Upper lobe of right lung (tissue), 1 donor: ENCODE measurements at regions not wholly inside any gene's neighbourhood (a gene's known extent, or its start where the extent isn't known, plus 50 kb on each side); places are given as distances from the start of the nearest gene placed in this dataset.

Experiments
- ATAC-seq: fragments of 200-7000 bp; cut with Tn5 transposase; one replicate; pipeline ENCODE4 v1.9.1; 2020; ENCODE audit warnings: mild to moderate bottlenecking, moderate library complexity
- DNase-seq: peaks from one replicate; pipeline ENCODE4 v3.0.0-alpha.2; 2020
- H3K27ac ChIP-seq: fragments of 200-600 bp; one replicate; pipeline ENCODE4 v1.8.0; 2022
- H3K27me3 ChIP-seq: fragments of 200-600 bp; one replicate; pipeline ENCODE4 v1.8.0; 2022; ENCODE audit warnings: mild to moderate bottlenecking
- H3K36me3 ChIP-seq: fragments of 200-600 bp; one replicate; pipeline ENCODE4 v1.8.0; 2022
- H3K4me1 ChIP-seq: fragments of 200-600 bp; one replicate; pipeline ENCODE4 v1.8.0; 2022
- H3K4me3 ChIP-seq: fragments of 200-600 bp; one replicate; pipeline ENCODE4 v1.8.0; 2022; ENCODE audit warnings: mild to moderate bottlenecking
- H3K9me3 ChIP-seq: fragments of 200-600 bp; one replicate; pipeline ENCODE4 v1.8.0; 2022
- intact Hi-C: fragments of 100-400 bp; cut with DNase I; formaldehyde crosslinking; loops from one replicate; pipeline ENCODE4 v1.11.0; 2022
- TF ChIP-seq, protein P1 (sequence below): fragments of 200-600 bp; IDR thresholded peaks from one replicate; pipeline ENCODE4 v1.8.0; 2022; ENCODE audit warnings: antibody characterized with exemption
- donor health status: DM: no; HTN: yes; CAD: no; lungs with severe emphysema.

- no peaks in the 10 kb centered on the region for H3K4me1 ChIP-seq
- H3K4me3 ChIP-seq, result no peak overlapping the region
- DNase-seq, result no peak
- no peaks in the 10 kb centered on the region for H3K9me3 ChIP-seq
- ATAC-seq, result no peak
- TF ChIP-seq, protein P1, sequence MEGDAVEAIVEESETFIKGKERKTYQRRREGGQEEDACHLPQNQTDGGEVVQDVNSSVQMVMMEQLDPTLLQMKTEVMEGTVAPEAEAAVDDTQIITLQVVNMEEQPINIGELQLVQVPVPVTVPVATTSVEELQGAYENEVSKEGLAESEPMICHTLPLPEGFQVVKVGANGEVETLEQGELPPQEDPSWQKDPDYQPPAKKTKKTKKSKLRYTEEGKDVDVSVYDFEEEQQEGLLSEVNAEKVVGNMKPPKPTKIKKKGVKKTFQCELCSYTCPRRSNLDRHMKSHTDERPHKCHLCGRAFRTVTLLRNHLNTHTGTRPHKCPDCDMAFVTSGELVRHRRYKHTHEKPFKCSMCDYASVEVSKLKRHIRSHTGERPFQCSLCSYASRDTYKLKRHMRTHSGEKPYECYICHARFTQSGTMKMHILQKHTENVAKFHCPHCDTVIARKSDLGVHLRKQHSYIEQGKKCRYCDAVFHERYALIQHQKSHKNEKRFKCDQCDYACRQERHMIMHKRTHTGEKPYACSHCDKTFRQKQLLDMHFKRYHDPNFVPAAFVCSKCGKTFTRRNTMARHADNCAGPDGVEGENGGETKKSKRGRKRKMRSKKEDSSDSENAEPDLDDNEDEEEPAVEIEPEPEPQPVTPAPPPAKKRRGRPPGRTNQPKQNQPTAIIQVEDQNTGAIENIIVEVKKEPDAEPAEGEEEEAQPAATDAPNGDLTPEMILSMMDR, result no peak
- H3K27ac ChIP-seq, result no peak overlapping the region
- no peaks in the 10 kb centered on the region for H3K36me3 ChIP-seq
- H3K27me3 ChIP-seq, result no peaks in the 10 kb centered on the region
- intact Hi-C loops, result no loop called here
Observed at GRCh38 chr14:43778570-43778936, 728.5 kb downstream of the FSCB start.

DNA sequence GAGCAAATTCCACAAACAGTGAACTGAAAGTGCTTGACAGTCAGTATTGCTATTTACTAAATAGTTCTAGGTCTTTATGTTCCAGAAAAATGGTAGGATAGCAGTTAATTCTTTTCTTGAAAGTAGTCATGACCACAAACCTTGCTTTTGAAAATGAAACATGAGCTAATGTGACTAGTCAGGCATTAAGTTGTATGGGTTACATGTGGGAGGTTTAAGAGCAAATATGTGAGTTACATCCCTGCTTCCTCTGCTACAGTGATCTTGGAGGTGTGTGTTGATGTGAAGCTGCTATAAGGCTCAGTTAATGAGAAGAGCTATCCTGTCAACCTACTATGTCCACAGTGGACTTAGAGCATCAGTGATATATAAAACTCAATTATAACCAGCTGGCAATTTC lies 741.6 kb downstream of the FSCB start:
- Histone ChIP-seq H3K9me3 (no peaks in the 10 kb centered on the region), H3K36me3 (no peaks in the 10 kb centered on the region), H3K4me1 (no peaks in the 10 kb centered on the region), H3K27ac (no peak overlapping the region), H3K27me3 (no peaks in the 10 kb centered on the region), H3K4me3 (no peak overlapping the region)
- ATAC-seq (no peak), DNase-seq (no peak)
- intact Hi-C loops, result no loop called here
- TF ChIP-seq, protein P1, result no peak

GRCh38 chr14:43764433-43764832 lies 742.6 kb downstream of the FSCB start:
- TF ChIP-seq, protein P1, result no peak
- Histone ChIP-seq H3K9me3 (no peaks in the 10 kb centered on the region), H3K4me3 (no peak overlapping the region), H3K27ac (no peak overlapping the region), H3K36me3 (no peaks in the 10 kb centered on the region), H3K27me3 (no peaks in the 10 kb centered on the region), H3K4me1 (no peaks in the 10 kb centered on the region)
- intact Hi-C loops, result no loop called here
- ATAC-seq, result no peak
- DNase-seq, result no peak

DNA sequence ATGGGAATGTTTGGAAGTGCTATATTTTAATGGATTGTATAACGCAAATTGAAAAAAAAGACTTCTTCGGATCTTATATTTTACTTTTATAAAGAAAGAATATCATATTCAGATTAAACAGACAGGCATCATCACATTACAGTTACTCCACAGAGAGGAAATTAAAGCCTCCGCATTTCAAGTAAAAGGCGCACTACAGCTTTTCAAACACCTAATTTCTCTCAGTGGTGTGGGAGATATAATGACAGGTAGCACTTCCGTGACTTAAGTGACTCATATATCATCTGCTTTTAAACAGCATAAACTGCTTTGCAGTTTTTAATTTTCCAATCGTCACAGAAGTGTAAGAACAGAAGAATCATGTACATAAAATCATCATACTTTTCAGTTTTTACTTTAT lies 751.4 kb downstream of the FSCB start:
- H3K27ac ChIP-seq, result no peak overlapping the region
- TF ChIP-seq, protein P1, result no peak
- no peak for DNase-seq
- no peaks in the 10 kb centered on the region for H3K27me3 ChIP-seq
- intact Hi-C loops, result no loop called here
- H3K4me1 ChIP-seq, result no peaks in the 10 kb centered on the region
- no peaks in the 10 kb centered on the region for H3K36me3 ChIP-seq
- H3K4me3 ChIP-seq, result no peak overlapping the region
- ATAC-seq, result no peak
- no peaks in the 10 kb centered on the region for H3K9me3 ChIP-seq

GRCh38 chr14:43754838-43755237 lies 752.2 kb downstream of the FSCB start:
- intact Hi-C loops, result no loop called here

GRCh38 chr14:43745746-43746145 lies 761.3 kb downstream of the FSCB start:
- Histone ChIP-seq H3K27ac (no peak overlapping the region), H3K36me3 (no peaks in the 10 kb centered on the region), H3K4me3 (no peak overlapping the region), H3K27me3 (no peaks in the 10 kb centered on the region), H3K9me3 (no peaks in the 10 kb centered on the region), H3K4me1 (no peaks in the 10 kb centered on the region)
- ATAC-seq, result no peak
- no peak for DNase-seq
- TF ChIP-seq, protein P1, result no peak
- intact Hi-C loops, result no loop called here

More at GRCh38 chr14:43754838-43755237, 752.2 kb downstream of the FSCB start:
- H3K4me1 ChIP-seq, result no peaks in the 10 kb centered on the region
- TF ChIP-seq, protein P1, result no peak
- no peak for ATAC-seq
- H3K27me3 ChIP-seq, result no peaks in the 10 kb centered on the region
- no peaks in the 10 kb centered on the region for H3K9me3 ChIP-seq
- no peak overlapping the region for H3K27ac ChIP-seq
- no peak for DNase-seq
- H3K36me3 ChIP-seq, result no peaks in the 10 kb centered on the region
- H3K4me3 ChIP-seq, result no peak overlapping the region
